ENCODE measurements at regions not wholly inside any gene's neighbourhood (a gene's known extent, or its start where the extent isn't known, plus 50 kb on each side); places are given as distances from the start of the nearest gene placed in this dataset.
"Not testable (repeated sequence)": the region's sequence is repeated elsewhere in the genome, so short reads cannot be mapped to it uniquely, and the experiment has no call there.

GRCh38 chr9:82052081-82052480, 63.5 kb downstream of the SPATA31D1 start:
- no peak for DNase-seq

GRCh38 chr9:82054264-82055015, 65.9 kb downstream of the SPATA31D1 start:
- DNase-seq: no peak

- peak; percentile 86 for DNase-seq
Observed at GRCh38 chr9:82057805-82058204, 69.2 kb downstream of the SPATA31D1 start.

GRCh38 chr9:82061801-82062200, 73.2 kb downstream of the SPATA31D1 start:
- not testable (repeated sequence) for DNase-seq

GRCh38 chr9:82062245-82062644, 73.7 kb downstream of the SPATA31D1 start:
- no peak for DNase-seq

GRCh38 chr9:82073551-82074543, 85.3 kb downstream of the SPATA31D1 start:
- DNase-seq: no peak

GRCh38 chr9:82080265-82080664, 91.7 kb downstream of the SPATA31D1 start:
- DNase-seq: peak; percentile 74

- no peak for DNase-seq
Observed at GRCh38 chr9:82081496-82081895, 92.9 kb downstream of the SPATA31D1 start.

- DNase-seq: no peak
Observed at GRCh38 chr9:82082563-82082962, 94.0 kb downstream of the SPATA31D1 start.

- DNase-seq: no peak
Observed at GRCh38 chr9:82088591-82088990, 100.0 kb downstream of the SPATA31D1 start.

- no peak for DNase-seq
Observed at GRCh38 chr9:82090046-82090445, 101.5 kb downstream of the SPATA31D1 start.

- no peak for DNase-seq
Observed at GRCh38 chr9:82091100-82091499, 102.5 kb downstream of the SPATA31D1 start.

- no peak for DNase-seq
Observed at GRCh38 chr9:82091610-82092009, 103.0 kb downstream of the SPATA31D1 start.

- DNase-seq: no peak
Observed at GRCh38 chr9:82101475-82101874, 112.9 kb downstream of the SPATA31D1 start.

- no peak for DNase-seq
Observed at GRCh38 chr9:82104252-82104651, 115.7 kb downstream of the SPATA31D1 start.

- DNase-seq: no peak
Observed at GRCh38 chr9:82105729-82106128, 117.2 kb downstream of the SPATA31D1 start.

- no peak for DNase-seq
Observed at GRCh38 chr9:82106536-82106935, 118.0 kb downstream of the SPATA31D1 start.

- DNase-seq: no peak
Observed at GRCh38 chr9:82108474-82108873, 119.9 kb downstream of the SPATA31D1 start.

GRCh38 chr9:82108941-82109340, 120.4 kb downstream of the SPATA31D1 start:
- DNase-seq: no peak

- DNase-seq: no peak
Observed at GRCh38 chr9:82109626-82110025, 121.1 kb downstream of the SPATA31D1 start.

GRCh38 chr9:82110881-82111280, 122.3 kb downstream of the SPATA31D1 start:
- DNase-seq: no peak

- DNase-seq: no peak
Observed at GRCh38 chr9:82115331-82115730, 126.8 kb downstream of the SPATA31D1 start.

- no peak for DNase-seq
Observed at GRCh38 chr9:82115900-82116299, 127.3 kb downstream of the SPATA31D1 start.

- DNase-seq: no peak
Observed at GRCh38 chr9:82116556-82116955, 128.0 kb downstream of the SPATA31D1 start.
